ENCODE measurements at regions not wholly inside any gene's neighbourhood (a gene's known extent, or its start where the extent isn't known, plus 50 kb on each side); places are given as distances from the start of the nearest gene placed in this dataset.

GRCh38 chr14:101098641-101099040, 195.1 kb upstream of the RTL1 start:
- no peak for FAIRE-seq
- TF ChIP-seq PAX5 (IDR thresholded peaks at IDR 0.05; ENCODE audit: insufficient read depth, low read length, severe bottlenecking) = no peak
- no peak for TF ChIP-seq POU2F2 (IDR thresholded peaks at IDR 0.05; ENCODE audit: low read depth, low read length)
- TF ChIP-seq POLR2AphosphoS5 (IDR thresholded peaks at IDR 0.05; ENCODE audit: low read depth, low read length) = no peak
- TF ChIP-seq TAF1 (IDR thresholded peaks at IDR 0.05; ENCODE audit: low read depth, low read length) = no peak
- no peak for TF ChIP-seq SPI1 (IDR thresholded peaks at IDR 0.05; ENCODE audit: low read depth, low read length)
- TF ChIP-seq POLR2A (IDR thresholded peaks at IDR 0.05; ENCODE audit: low read depth, low read length) = no peak
- no peak for DNase-seq (ENCODE audit: insufficient read length, low spot score)

- DNase-seq (ENCODE audit: insufficient read length, low spot score) (no peak), FAIRE-seq (no peak)
- TF ChIP-seq POU2F2 (IDR thresholded peaks at IDR 0.05; ENCODE audit: low read depth, low read length) (no peak), TAF1 (IDR thresholded peaks at IDR 0.05; ENCODE audit: low read depth, low read length) (no peak), SPI1 (IDR thresholded peaks at IDR 0.05; ENCODE audit: low read depth, low read length) (no peak), PAX5 (IDR thresholded peaks at IDR 0.05; ENCODE audit: insufficient read depth, low read length, severe bottlenecking) (no peak), POLR2A (IDR thresholded peaks at IDR 0.05; ENCODE audit: low read depth, low read length) (no peak), POLR2AphosphoS5 (IDR thresholded peaks at IDR 0.05; ENCODE audit: low read depth, low read length) (no peak)
Observed at GRCh38 chr14:101101456-101102056, 198.0 kb upstream of the RTL1 start.

GRCh38 chr14:101102875-101103274, 199.4 kb upstream of the RTL1 start:
- TF ChIP-seq POLR2AphosphoS5 (IDR thresholded peaks at IDR 0.05; ENCODE audit: low read depth, low read length) (no peak), POLR2A (IDR thresholded peaks at IDR 0.05; ENCODE audit: low read depth, low read length) (no peak), TAF1 (IDR thresholded peaks at IDR 0.05; ENCODE audit: low read depth, low read length) (no peak), PAX5 (IDR thresholded peaks at IDR 0.05; ENCODE audit: insufficient read depth, low read length, severe bottlenecking) (no peak), SPI1 (IDR thresholded peaks at IDR 0.05; ENCODE audit: low read depth, low read length) (no peak), POU2F2 (IDR thresholded peaks at IDR 0.05; ENCODE audit: low read depth, low read length) (no peak)
- no peak for FAIRE-seq
- no peak for DNase-seq (ENCODE audit: insufficient read length, low spot score)

DNA sequence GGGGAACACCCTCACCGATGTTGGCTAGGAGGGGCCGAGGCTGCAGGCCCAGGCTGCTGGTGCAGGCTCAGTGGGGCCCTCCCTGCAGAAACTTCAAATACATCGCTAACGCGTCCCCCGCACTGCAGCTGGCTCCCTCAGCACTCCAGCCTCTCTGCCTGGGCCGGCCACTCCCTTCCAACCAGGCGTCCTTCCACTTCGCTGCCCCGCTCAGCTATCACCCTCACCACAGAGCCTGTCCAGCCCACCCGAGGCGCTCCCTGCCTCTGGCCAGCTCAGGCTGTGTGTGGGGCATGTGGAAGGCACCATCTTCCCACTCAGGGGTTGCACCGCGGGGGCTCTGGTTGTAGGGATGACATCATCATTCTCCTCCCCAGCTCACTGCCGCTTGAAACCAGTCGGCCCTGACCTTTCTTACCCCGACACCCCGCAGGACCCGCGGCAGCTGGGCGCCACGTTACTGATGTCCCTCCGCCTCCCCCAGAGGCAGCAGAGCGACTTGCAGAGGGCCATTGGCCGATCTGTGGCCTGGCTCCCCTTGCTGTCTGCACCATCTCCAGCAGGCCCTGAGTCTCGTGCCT, 199.9 kb upstream of the RTL1 start:
- TF ChIP-seq POLR2A (IDR thresholded peaks at IDR 0.05; ENCODE audit: low read depth, low read length) = no peak
- TF ChIP-seq POLR2AphosphoS5 (IDR thresholded peaks at IDR 0.05; ENCODE audit: low read depth, low read length) = no peak
- TF ChIP-seq TAF1 (IDR thresholded peaks at IDR 0.05; ENCODE audit: low read depth, low read length) = no peak
- TF ChIP-seq SPI1 (IDR thresholded peaks at IDR 0.05; ENCODE audit: low read depth, low read length) = no peak
- no peak for TF ChIP-seq PAX5 (IDR thresholded peaks at IDR 0.05; ENCODE audit: insufficient read depth, low read length, severe bottlenecking)
- TF ChIP-seq POU2F2 (IDR thresholded peaks at IDR 0.05; ENCODE audit: low read depth, low read length) = no peak
- DNase-seq (ENCODE audit: insufficient read length, low spot score) = no peak
- no peak for FAIRE-seq

DNA sequence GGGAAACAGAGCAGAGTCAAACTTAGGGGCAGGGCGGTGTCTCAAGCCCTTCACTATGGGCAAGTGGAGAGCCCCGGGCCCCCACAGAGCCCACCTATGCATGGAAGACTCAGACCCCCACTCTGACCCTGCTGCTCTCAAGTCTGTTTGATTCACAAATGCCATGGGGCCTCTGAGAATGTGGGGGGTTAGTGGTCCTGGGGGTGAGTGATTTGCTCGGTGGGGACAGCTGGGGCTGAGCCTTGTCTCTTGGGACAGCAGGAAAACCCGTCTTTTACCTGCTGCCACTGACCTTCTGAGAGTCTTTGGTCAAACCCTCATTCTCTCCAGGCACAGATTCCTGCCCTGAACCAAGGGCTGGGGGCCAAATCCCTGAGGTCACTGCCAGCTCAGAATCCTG, 201.0 kb upstream of the RTL1 start:
- TF ChIP-seq POLR2A (IDR thresholded peaks at IDR 0.05; ENCODE audit: low read depth, low read length) (no peak), SPI1 (IDR thresholded peaks at IDR 0.05; ENCODE audit: low read depth, low read length) (no peak), POLR2AphosphoS5 (IDR thresholded peaks at IDR 0.05; ENCODE audit: low read depth, low read length) (no peak), POU2F2 (IDR thresholded peaks at IDR 0.05; ENCODE audit: low read depth, low read length) (no peak), PAX5 (IDR thresholded peaks at IDR 0.05; ENCODE audit: insufficient read depth, low read length, severe bottlenecking) (no peak), TAF1 (IDR thresholded peaks at IDR 0.05; ENCODE audit: low read depth, low read length) (no peak)
- no peak for DNase-seq (ENCODE audit: insufficient read length, low spot score)
- FAIRE-seq = no peak

DNA sequence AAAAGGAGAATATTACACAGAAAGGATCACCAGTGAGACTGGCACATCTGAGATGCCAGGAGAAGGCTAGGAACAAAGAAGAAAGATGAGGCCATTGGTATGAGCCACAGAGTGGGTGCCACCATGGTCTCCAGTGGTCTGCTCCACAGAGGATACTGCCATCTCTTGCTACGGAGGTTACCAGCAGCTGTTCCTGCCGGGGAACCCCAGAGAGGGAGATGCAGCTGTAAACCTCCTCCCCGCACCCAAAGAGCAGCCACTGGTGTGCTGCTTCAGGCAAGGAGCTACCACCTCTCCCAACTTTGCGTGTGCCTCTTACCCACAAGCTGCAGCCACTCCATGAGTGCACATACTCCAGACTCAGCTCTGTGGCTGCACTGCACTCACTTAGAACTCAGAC, 201.5 kb upstream of the RTL1 start:
- no peak for FAIRE-seq
- DNase-seq (ENCODE audit: insufficient read length, low spot score) = no peak
- no peak for TF ChIP-seq POLR2A (IDR thresholded peaks at IDR 0.05; ENCODE audit: low read depth, low read length)
- no peak for TF ChIP-seq PAX5 (IDR thresholded peaks at IDR 0.05; ENCODE audit: insufficient read depth, low read length, severe bottlenecking)

GRCh38 chr14:101108579-101109346, 205.2 kb upstream of the RTL1 start:
- DNase-seq (ENCODE audit: insufficient read length, low spot score) = no peak
- FAIRE-seq = no peak
- TF ChIP-seq POU2F2 (IDR thresholded peaks at IDR 0.05; ENCODE audit: low read depth, low read length) (no peak), PAX5 (IDR thresholded peaks at IDR 0.05; ENCODE audit: insufficient read depth, low read length, severe bottlenecking) (no peak), TAF1 (IDR thresholded peaks at IDR 0.05; ENCODE audit: low read depth, low read length) (no peak), POLR2A (IDR thresholded peaks at IDR 0.05; ENCODE audit: low read depth, low read length) (no peak), SPI1 (IDR thresholded peaks at IDR 0.05; ENCODE audit: low read depth, low read length) (no peak), POLR2AphosphoS5 (IDR thresholded peaks at IDR 0.05; ENCODE audit: low read depth, low read length) (no peak)

GRCh38 chr14:101109347-101109638, 205.8 kb upstream of the RTL1 start:
- TF ChIP-seq SPI1 (IDR thresholded peaks at IDR 0.05; ENCODE audit: low read depth, low read length) (no peak), PAX5 (IDR thresholded peaks at IDR 0.05; ENCODE audit: insufficient read depth, low read length, severe bottlenecking) (no peak)
- no peak for DNase-seq (ENCODE audit: insufficient read length, low spot score)
- no peak for FAIRE-seq

DNA sequence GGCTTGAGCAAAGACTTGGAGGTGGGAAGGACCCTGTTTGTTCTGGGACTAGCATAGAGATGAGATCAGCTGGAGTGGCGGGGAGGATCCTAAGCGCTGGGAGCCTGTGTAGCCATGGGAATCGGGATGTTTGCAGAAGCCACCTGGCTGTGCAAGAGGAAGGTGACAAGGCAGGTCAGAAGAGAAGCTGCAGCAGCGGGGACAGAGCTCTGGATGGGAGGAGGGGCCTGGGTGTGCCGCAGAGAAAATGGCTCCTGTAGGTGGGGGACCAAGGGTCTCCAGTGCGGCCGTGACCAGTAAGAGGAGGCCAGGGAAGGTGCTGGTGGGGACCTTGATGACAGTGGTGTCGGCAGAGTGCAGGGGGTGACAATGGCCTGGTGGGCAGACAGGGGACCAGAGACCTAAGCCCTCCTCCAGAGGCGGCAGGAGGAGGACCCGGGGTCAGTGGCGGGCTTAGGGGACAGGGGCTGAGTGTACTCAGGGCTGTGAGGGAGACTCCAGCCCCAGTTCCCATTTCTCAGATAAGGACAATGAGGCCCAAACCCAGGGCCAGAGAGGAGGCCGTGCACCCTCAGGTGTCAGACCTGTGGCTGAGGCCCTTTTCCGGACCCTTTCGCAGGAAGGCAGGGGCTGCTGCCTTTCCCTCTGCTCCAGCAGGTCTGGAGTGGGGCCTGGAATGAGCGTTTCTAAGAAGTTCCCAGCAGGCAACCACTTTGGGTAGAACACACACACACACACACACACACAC, 206.6 kb upstream of the RTL1 start:
- DNase-seq (ENCODE audit: insufficient read length, low spot score) (no peak), FAIRE-seq (no peak)
- TF ChIP-seq POLR2AphosphoS5 (IDR thresholded peaks at IDR 0.05; ENCODE audit: low read depth, low read length) (no peak), TAF1 (IDR thresholded peaks at IDR 0.05; ENCODE audit: low read depth, low read length) (no peak), PAX5 (IDR thresholded peaks at IDR 0.05; ENCODE audit: insufficient read depth, low read length, severe bottlenecking) (no peak), POU2F2 (IDR thresholded peaks at IDR 0.05; ENCODE audit: low read depth, low read length) (no peak), POLR2A (IDR thresholded peaks at IDR 0.05; ENCODE audit: low read depth, low read length) (no peak), SPI1 (IDR thresholded peaks at IDR 0.05; ENCODE audit: low read depth, low read length) (no peak)
